ENCODE measurements at regions not wholly inside any gene's neighbourhood (a gene's known extent, or its start where the extent isn't known, plus 50 kb on each side); places are given as distances from the start of the nearest gene placed in this dataset.

DNA sequence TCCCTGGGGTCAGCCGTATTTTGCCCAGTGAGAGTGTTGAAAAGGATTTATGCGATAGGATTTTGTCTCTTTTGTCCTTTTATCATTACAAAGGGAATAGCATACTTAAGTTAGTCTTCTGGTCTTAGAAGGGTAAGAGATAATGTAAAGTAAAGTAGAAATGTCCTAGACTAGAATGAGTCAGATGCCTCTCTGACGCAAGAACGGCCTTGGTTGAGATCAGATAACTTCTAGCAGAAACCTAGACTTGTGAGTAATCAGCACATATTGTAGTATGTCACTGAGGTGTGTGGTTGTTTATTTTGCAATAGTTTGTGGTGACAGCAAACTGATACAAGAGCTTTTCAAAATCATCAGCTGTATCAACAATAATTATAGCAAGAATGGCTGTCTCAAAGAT lies 866.1 kb downstream of the NSUN3 start:
- Histone ChIP-seq H4K20me1 (ENCODE audit: insufficient read depth, low read length) (no peaks in the 10 kb centered on the region), H3K4me2 (ENCODE audit: low read length) (no peak overlapping the region), H3F3A (ENCODE audit: insufficient read depth, low read length) (no peaks in the 10 kb centered on the region), H3K27me3 (ENCODE audit: insufficient read depth, low read length) (no peaks in the 10 kb centered on the region), H3K36me3 (ENCODE audit: insufficient read depth, low read length) (no peaks in the 10 kb centered on the region), H3K9me3 (ENCODE audit: low read length) (no peaks in the 10 kb centered on the region), H3K9me2 (ENCODE audit: low read depth, low read length) (no peaks in the 10 kb centered on the region), H3K4me1 (ENCODE audit: insufficient read depth, low read length, severe bottlenecking) (no peaks in the 10 kb centered on the region), H3K79me2 (ENCODE audit: insufficient read depth, low read length) (no peaks in the 10 kb centered on the region), H3K27ac (ENCODE audit: low read depth, low read length, poor library complexity, severe bottlenecking) (no peak overlapping the region), H2AFZ (ENCODE audit: low read length) (no peak overlapping the region), H3K4me3 (ENCODE audit: low read depth, low read length, poor library complexity, severe bottlenecking) (no peak overlapping the region), H3K9ac (ENCODE audit: low read length) (no peak overlapping the region)
- no peak for TF ChIP-seq CTCF (IDR thresholded peaks at IDR 0.05; ENCODE audit: low read length)
- TF ChIP-seq EZH2 (IDR thresholded peaks at IDR 0.05; ENCODE audit: borderline replicate concordance, low read length), result no peak

GRCh38 chr3:94935738-94936580 lies 873.1 kb downstream of the NSUN3 start:
- H4K20me1 ChIP-seq (ENCODE audit: insufficient read depth, low read length), result no peaks in the 10 kb centered on the region
- no peak overlapping the region for H3K4me2 ChIP-seq (ENCODE audit: low read length)
- H3K79me2 ChIP-seq (ENCODE audit: insufficient read depth, low read length), result no peaks in the 10 kb centered on the region
- H3K9me2 ChIP-seq (ENCODE audit: low read depth, low read length), result no peaks in the 10 kb centered on the region
- H3K27ac ChIP-seq (ENCODE audit: low read depth, low read length, poor library complexity, severe bottlenecking), result no peak overlapping the region
- H3F3A ChIP-seq (ENCODE audit: insufficient read depth, low read length), result no peaks in the 10 kb centered on the region
- no peaks in the 10 kb centered on the region for H3K27me3 ChIP-seq (ENCODE audit: insufficient read depth, low read length)
- H3K9me3 ChIP-seq (ENCODE audit: low read length), result no peaks in the 10 kb centered on the region
- H2AFZ ChIP-seq (ENCODE audit: low read length), result no peak overlapping the region
- H3K4me3 ChIP-seq (ENCODE audit: low read depth, low read length, poor library complexity, severe bottlenecking), result no peak overlapping the region
- no peak overlapping the region for H3K9ac ChIP-seq (ENCODE audit: low read length)
- no peak for TF ChIP-seq EZH2 (IDR thresholded peaks at IDR 0.05; ENCODE audit: borderline replicate concordance, low read length)
- TF ChIP-seq CTCF (IDR thresholded peaks at IDR 0.05; ENCODE audit: low read length), result no peak
- no peaks in the 10 kb centered on the region for H3K36me3 ChIP-seq (ENCODE audit: insufficient read depth, low read length)
- H3K4me1 ChIP-seq (ENCODE audit: insufficient read depth, low read length, severe bottlenecking), result no peaks in the 10 kb centered on the region

DNA sequence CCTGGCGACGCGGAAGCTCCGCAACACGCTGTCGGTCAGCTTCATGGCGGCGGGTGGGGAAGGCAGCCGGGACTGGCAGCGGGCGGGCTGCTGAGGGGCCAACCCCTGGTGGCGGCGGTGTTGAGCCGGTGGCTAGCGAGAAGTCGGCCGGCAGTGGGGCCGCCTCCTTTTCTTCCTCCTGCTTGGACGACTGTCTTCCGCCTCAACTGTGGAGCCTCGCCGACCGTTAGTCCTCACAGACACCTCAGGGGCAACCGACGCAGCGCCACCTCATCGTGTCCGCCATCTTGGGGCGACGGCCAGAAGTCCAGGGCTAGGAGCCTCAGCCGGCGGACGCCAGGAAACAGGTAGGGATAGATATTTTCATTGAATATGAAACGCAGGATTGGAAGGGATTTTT lies 875.1 kb downstream of the NSUN3 start:
- no peak overlapping the region for H3K27ac ChIP-seq (ENCODE audit: low read depth, low read length, poor library complexity, severe bottlenecking)
- H2AFZ ChIP-seq (ENCODE audit: low read length), result no peak overlapping the region
- H3K27me3 ChIP-seq (ENCODE audit: insufficient read depth, low read length), result no peaks in the 10 kb centered on the region
- H3K9ac ChIP-seq (ENCODE audit: low read length), result no peak overlapping the region
- no peaks in the 10 kb centered on the region for H3K36me3 ChIP-seq (ENCODE audit: insufficient read depth, low read length)
- no peak overlapping the region for H3K4me2 ChIP-seq (ENCODE audit: low read length)
- no peak overlapping the region for H3K4me3 ChIP-seq (ENCODE audit: low read depth, low read length, poor library complexity, severe bottlenecking)
- H3F3A ChIP-seq (ENCODE audit: insufficient read depth, low read length), result no peaks in the 10 kb centered on the region
- no peaks in the 10 kb centered on the region for H3K9me3 ChIP-seq (ENCODE audit: low read length)
- H3K9me2 ChIP-seq (ENCODE audit: low read depth, low read length), result no peaks in the 10 kb centered on the region
- no peaks in the 10 kb centered on the region for H4K20me1 ChIP-seq (ENCODE audit: insufficient read depth, low read length)
- TF ChIP-seq EZH2 (IDR thresholded peaks at IDR 0.05; ENCODE audit: borderline replicate concordance, low read length), result no peak
- TF ChIP-seq CTCF (IDR thresholded peaks at IDR 0.05; ENCODE audit: low read length), result no peak
- no peaks in the 10 kb centered on the region for H3K4me1 ChIP-seq (ENCODE audit: insufficient read depth, low read length, severe bottlenecking)
- H3K79me2 ChIP-seq (ENCODE audit: insufficient read depth, low read length), result no peaks in the 10 kb centered on the region
